Activated T-cell treated with anti-CD3 and anti-CD28 coated beads, Interleukin-2, amount 50 U/mL, for 72 hours (primary cell): ENCODE measurements at regions not wholly inside any gene's neighbourhood (a gene's known extent, or its start where the extent isn't known, plus 50 kb on each side); places are given as distances from the start of the nearest gene placed in this dataset.
"Not testable (repeated sequence)": the region's sequence is repeated elsewhere in the genome, so short reads cannot be mapped to it uniquely, and the experiment has no call there.

Experiments
- ATAC-seq, 2 donors: fragments of 150-1000 bp; cut with Tn5 transposase; replicated peaks in 1 of 2; 2 replicates each; pipeline ENCODE4 v1.10.0; 2021; ENCODE audit warnings: moderate library complexity in 2 of 2, mild to moderate bottlenecking in 1 of 2
- DNase-seq, 2 donors: peaks; one replicate each; pipeline ENCODE4 v3.0.0; 2021 to 2022; ENCODE audit warnings: mixed read lengths in 1 of 2
- H3K27ac Mint-ChIP-seq: one replicate; pipeline ENCODE4 v1.8.0; 2022; ENCODE audit warnings: mild to moderate bottlenecking, moderate library complexity, mixed read lengths
- H3K27me3 Mint-ChIP-seq: one replicate; pipeline ENCODE4 v1.8.0; 2022; ENCODE audit warnings: low read depth, mixed read lengths
- H3K36me3 Mint-ChIP-seq, 2 donors: one replicate each; pipeline ENCODE4 v1.8.0; 2022; ENCODE audit warnings: mixed read lengths in 2 of 2, mild to moderate bottlenecking in 1 of 2; ENCODE audit not compliant: insufficient read depth in 2 of 2
- H3K4me1 Mint-ChIP-seq: one replicate; pipeline ENCODE4 v1.8.0; 2022; ENCODE audit warnings: low read depth, mixed read lengths
- H3K4me3 Mint-ChIP-seq, 2 donors: one replicate each; pipeline ENCODE4 v1.8.0; 2022; ENCODE audit warnings: mild to moderate bottlenecking in 2 of 2, mixed read lengths in 2 of 2, moderate library complexity in 2 of 2
- H3K9me3 Mint-ChIP-seq, 2 donors: one replicate each; pipeline ENCODE4 v1.8.0; 2022; ENCODE audit warnings: mixed read lengths in 2 of 2

- H3K27me3 Mint-ChIP-seq, H3K36me3 Mint-ChIP-seq, DNase-seq, H3K27ac Mint-ChIP-seq, H3K9me3 Mint-ChIP-seq, H3K4me3 Mint-ChIP-seq, H3K4me1 Mint-ChIP-seq: not testable (repeated sequence)
- ATAC-seq, result peak; percentile 26 to 53
Measured at GRCh38 chr4:23408913-23409312, 480.9 kb downstream of the PPARGC1A start.

- Mint-ChIP-seq H3K27me3 (peaks cover 5% of the 10 kb centered on the region), H3K27ac (no peak overlapping the region), H3K4me3 (no peak overlapping the region), H3K36me3 (peaks cover 0 to 2% of the 10 kb centered on the region in 2 donors), H3K9me3 (peaks cover 3 to 6% of the 10 kb centered on the region in 2 donors), H3K4me1 (no peaks in the 10 kb centered on the region)
- ATAC-seq (no peak), DNase-seq (no peak)
Measured at GRCh38 chr4:23401572-23401971, 488.3 kb downstream of the PPARGC1A start.

GRCh38 chr4:23392860-23393458 lies 496.9 kb downstream of the PPARGC1A start:
- no peaks in the 10 kb centered on the region for H3K4me1 Mint-ChIP-seq
- H3K4me3 Mint-ChIP-seq, result no peak overlapping the region
- H3K27me3 Mint-ChIP-seq, result no peaks in the 10 kb centered on the region
- no peak for DNase-seq
- no peaks in the 10 kb centered on the region for H3K36me3 Mint-ChIP-seq
- H3K9me3 Mint-ChIP-seq, result peaks cover 3 to 4% of the 10 kb centered on the region in 2 donors
- ATAC-seq, result no peak
- H3K27ac Mint-ChIP-seq, result no peak overlapping the region

GRCh38 chr4:23390246-23390645 lies 499.6 kb downstream of the PPARGC1A start:
- DNase-seq, result no peak
- Mint-ChIP-seq H3K27me3 (no peaks in the 10 kb centered on the region), H3K27ac (no peak overlapping the region), H3K4me3 (no peak overlapping the region), H3K9me3 (peaks cover 3 to 5% of the 10 kb centered on the region in 2 donors), H3K36me3 (no peaks in the 10 kb centered on the region), H3K4me1 (no peaks in the 10 kb centered on the region)
- ATAC-seq, result no peak

- Mint-ChIP-seq H3K4me3 (no peak overlapping the region), H3K27me3 (no peaks in the 10 kb centered on the region), H3K4me1 (no peaks in the 10 kb centered on the region), H3K27ac (no peak overlapping the region), H3K9me3 (peaks cover 3 to 5% of the 10 kb centered on the region in 2 donors), H3K36me3 (no peaks in the 10 kb centered on the region)
- DNase-seq, result no peak
- no peak for ATAC-seq
Measured at GRCh38 chr4:23388699-23389395, 501.0 kb downstream of the PPARGC1A start.

DNA sequence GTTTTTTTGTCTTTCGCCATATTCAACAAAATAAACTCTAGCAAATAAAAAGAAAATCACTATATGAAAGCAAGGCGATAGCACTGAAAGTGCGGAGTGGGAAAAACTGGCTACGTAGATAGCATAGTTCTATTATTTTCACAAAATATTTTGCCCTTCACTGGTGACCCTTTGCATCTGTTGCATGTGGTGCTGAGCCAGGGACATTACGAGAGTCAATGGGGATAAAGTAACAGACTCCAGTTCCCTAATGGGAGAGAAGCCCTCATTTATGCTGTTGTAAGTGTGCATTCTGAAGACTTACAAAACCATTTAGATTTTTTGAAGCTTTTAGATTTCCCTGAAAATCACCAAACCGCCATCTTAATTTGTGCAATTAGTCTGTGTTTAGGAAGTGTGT lies 501.6 kb downstream of the PPARGC1A start:
- Mint-ChIP-seq H3K9me3 (peaks cover 3 to 5% of the 10 kb centered on the region in 2 donors), H3K36me3 (no peaks in the 10 kb centered on the region), H3K27ac (no peak overlapping the region), H3K4me1 (no peaks in the 10 kb centered on the region), H3K27me3 (no peaks in the 10 kb centered on the region), H3K4me3 (no peak overlapping the region)
- DNase-seq (no peak), ATAC-seq (no peak)

DNA sequence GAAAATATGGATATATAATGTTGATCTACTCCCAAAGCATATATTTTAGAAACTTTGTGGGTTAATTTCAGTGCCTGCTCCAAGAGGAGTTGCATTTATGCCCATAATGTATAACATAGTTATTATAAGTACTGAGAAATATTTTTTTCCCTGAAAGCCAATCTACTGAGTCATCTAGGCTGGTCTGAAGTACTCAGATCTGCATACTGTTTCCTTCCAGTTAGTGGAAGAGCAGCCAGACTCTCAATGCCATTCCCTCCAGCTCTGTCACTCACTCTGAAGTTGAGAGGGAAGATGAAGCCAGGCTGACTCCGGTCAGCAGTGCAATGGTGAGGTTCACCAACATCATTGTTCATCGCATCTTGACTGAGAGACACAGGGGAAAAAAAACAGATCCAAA lies 505.1 kb downstream of the PPARGC1A start:
- DNase-seq, result no peak
- Mint-ChIP-seq H3K4me3 (no peak overlapping the region), H3K27me3 (no peaks in the 10 kb centered on the region), H3K9me3 (peaks cover 0 to 2% of the 10 kb centered on the region in 2 donors), H3K36me3 (no peaks in the 10 kb centered on the region), H3K4me1 (no peaks in the 10 kb centered on the region), H3K27ac (no peak overlapping the region)
- no peak for ATAC-seq

DNA sequence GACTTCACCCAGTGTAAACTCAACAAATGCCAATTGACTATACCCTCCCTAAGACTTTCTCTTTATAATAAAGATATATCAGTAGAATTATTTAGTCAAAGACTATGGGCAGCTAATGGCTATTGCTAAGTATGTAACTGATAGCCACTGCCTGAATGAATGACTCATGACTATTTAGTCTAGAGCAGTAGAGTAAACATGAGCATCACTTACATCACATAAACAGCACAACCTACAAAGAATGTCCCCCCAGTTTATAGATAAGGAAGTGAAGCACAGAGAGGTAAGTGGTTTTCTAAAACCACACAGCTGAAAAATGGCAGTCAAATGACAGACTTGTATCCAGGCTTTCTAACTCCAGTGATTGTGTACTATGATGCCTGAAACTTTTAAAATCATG lies 507.0 kb downstream of the PPARGC1A start:
- no peak for ATAC-seq
- Mint-ChIP-seq H3K27ac (no peak overlapping the region), H3K4me3 (no peak overlapping the region), H3K27me3 (no peaks in the 10 kb centered on the region), H3K4me1 (no peaks in the 10 kb centered on the region), H3K9me3 (peaks cover 0 to 2% of the 10 kb centered on the region in 2 donors), H3K36me3 (no peaks in the 10 kb centered on the region)
- DNase-seq, result no peak

- DNase-seq (no peak), ATAC-seq (no peak)
- peaks cover 0 to 2% of the 10 kb centered on the region in 2 donors for H3K9me3 Mint-ChIP-seq
- H3K27ac Mint-ChIP-seq, result no peak overlapping the region
- no peaks in the 10 kb centered on the region for H3K27me3 Mint-ChIP-seq
- no peak overlapping the region for H3K4me3 Mint-ChIP-seq
- H3K4me1 Mint-ChIP-seq, result peaks cover 5% of the 10 kb centered on the region
- no peaks in the 10 kb centered on the region for H3K36me3 Mint-ChIP-seq
Measured at GRCh38 chr4:23374259-23374658, 515.6 kb downstream of the PPARGC1A start.

- DNase-seq (peak; percentile 33 to 52), ATAC-seq (peak; percentile 96 to 97)
- Mint-ChIP-seq H3K27me3 (no peaks in the 10 kb centered on the region), H3K27ac (no peak overlapping the region), H3K9me3 (peaks cover 0 to 2% of the 10 kb centered on the region in 2 donors), H3K36me3 (no peaks in the 10 kb centered on the region), H3K4me1 (peaks cover 5% of the 10 kb centered on the region), H3K4me3 (no peak overlapping the region)
Measured at GRCh38 chr4:23373261-23373660, 516.6 kb downstream of the PPARGC1A start.

DNA sequence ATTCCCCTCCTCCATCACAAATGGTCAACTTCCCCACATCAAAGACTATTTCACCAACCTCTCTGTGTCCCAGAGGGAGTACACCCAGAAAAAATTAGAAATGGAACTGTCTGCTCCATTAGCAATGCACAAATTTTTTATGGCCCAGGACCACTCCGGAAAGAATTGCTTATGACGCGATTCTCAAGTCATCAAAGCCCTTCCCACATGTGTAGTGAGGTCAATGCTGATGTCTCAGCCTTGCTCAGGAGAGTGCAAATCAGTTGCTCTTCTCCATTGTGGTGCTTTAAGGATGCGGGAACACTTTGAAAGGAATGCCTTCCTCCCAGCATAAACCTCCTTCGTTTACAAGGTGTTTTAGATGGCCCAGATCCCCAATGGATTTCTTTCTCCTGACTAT lies 518.3 kb downstream of the PPARGC1A start:
- Mint-ChIP-seq H3K4me1 (peaks cover 5% of the 10 kb centered on the region), H3K27me3 (no peaks in the 10 kb centered on the region), H3K9me3 (no peaks in the 10 kb centered on the region), H3K36me3 (no peaks in the 10 kb centered on the region), H3K27ac (no peak overlapping the region), H3K4me3 (no peak overlapping the region)
- ATAC-seq (no peak), DNase-seq (no peak)

GRCh38 chr4:23369331-23369730 lies 520.5 kb downstream of the PPARGC1A start:
- DNase-seq, result no peak
- Mint-ChIP-seq H3K4me3 (no peak overlapping the region), H3K36me3 (no peaks in the 10 kb centered on the region), H3K9me3 (no peaks in the 10 kb centered on the region), H3K4me1 (peaks cover 5% of the 10 kb centered on the region), H3K27me3 (no peaks in the 10 kb centered on the region), H3K27ac (no peak overlapping the region)
- ATAC-seq, result no peak

GRCh38 chr4:23368081-23368697 lies 521.7 kb downstream of the PPARGC1A start:
- DNase-seq (no peak), ATAC-seq (no peak)
- Mint-ChIP-seq H3K27ac (no peak overlapping the region), H3K27me3 (no peaks in the 10 kb centered on the region), H3K9me3 (no peaks in the 10 kb centered on the region), H3K4me3 (no peak overlapping the region), H3K36me3 (no peaks in the 10 kb centered on the region), H3K4me1 (no peaks in the 10 kb centered on the region)
